Testis (tissue), 2 donors: ENCODE measurements at regions not wholly inside any gene's neighbourhood (a gene's known extent, or its start where the extent isn't known, plus 50 kb on each side); places are given as distances from the start of the nearest gene placed in this dataset.

ENCODE experiments used
- DNase-seq: peaks from one replicate; pipeline ENCODE4 v3.0.0-alpha.2; 2019
- H3K27ac ChIP-seq, 2 donors: fragments of 200-600 bp; sonication (generic); one replicate each; pipeline ENCODE4 v1.5.1; 2019
- H3K27me3 ChIP-seq: fragments of 200-600 bp; sonication (generic); one replicate; pipeline ENCODE4 v1.5.1; 2019
- H3K36me3 ChIP-seq: fragments of 200-600 bp; sonication (generic); one replicate; pipeline ENCODE4 v1.5.1; 2017; ENCODE audit warnings: low read depth; ENCODE audit errors: missing control alignments
- H3K4me1 ChIP-seq: fragments of 200-600 bp; sonication (generic); one replicate; pipeline ENCODE4 v1.5.1; 2019
- H3K4me3 ChIP-seq, 2 donors: fragments of 200-600 bp; sonication (generic); one replicate each; pipeline ENCODE4 v1.5.1; 2017 to 2019
- H3K9me3 ChIP-seq: fragments of 200-600 bp; sonication (generic); one replicate; pipeline ENCODE4 v1.5.1; 2017
- CTCF ChIP-seq, 3 experiments: fragments of 450-650 bp in 2 of 3; fragments of 200-600 bp in 1 of 3; sonication (generic) in 1 of 3; IDR thresholded peaks; one replicate each; pipeline ENCODE4 v1.5.1; 2016 to 2019; ENCODE audit warnings: antibody characterized with exemption in 3 of 3, mild to moderate bottlenecking in 2 of 3, moderate library complexity in 1 of 3
- POLR2A ChIP-seq: fragments of 450-650 bp; IDR thresholded peaks from one replicate; pipeline ENCODE4 v1.6.1; 2017; ENCODE audit warnings: antibody characterized with exemption, mild to moderate bottlenecking, moderate library complexity
- WGBS, 2 donors: methylation state at CpG; one replicate each; pipeline ENCODE4 v1.1.5; 2018; 5-methylcytosine and 5-hydroxymethylcytosine counted together
- intact Hi-C: fragments of 100-400 bp; cut with DNase I; formaldehyde crosslinking; loops from one replicate; pipeline ENCODE4 v1.15.1; 2023; ENCODE audit warnings: low total_unique reads

- no peak for DNase-seq
- no peaks in the 10 kb centered on the region for H3K9me3 ChIP-seq
- no peaks in the 10 kb centered on the region for H3K36me3 ChIP-seq
- H3K27ac ChIP-seq: no peak overlapping the region
- no peak overlapping the region for H3K4me3 ChIP-seq
- WGBS, 2 donors: 64 to 83% methylated on average over 2 of the region's 2 CpGs
- H3K27me3 ChIP-seq: no peaks in the 10 kb centered on the region
- TF ChIP-seq POLR2A: no peak
- no peak for TF ChIP-seq CTCF (IDR thresholded peaks at IDR 0.05)
- intact Hi-C loops: no loop called here
- no peaks in the 10 kb centered on the region for H3K4me1 ChIP-seq
Measured at GRCh38 chr6:156163311-156163710, 613.9 kb upstream of the ARID1B start.

DNA sequence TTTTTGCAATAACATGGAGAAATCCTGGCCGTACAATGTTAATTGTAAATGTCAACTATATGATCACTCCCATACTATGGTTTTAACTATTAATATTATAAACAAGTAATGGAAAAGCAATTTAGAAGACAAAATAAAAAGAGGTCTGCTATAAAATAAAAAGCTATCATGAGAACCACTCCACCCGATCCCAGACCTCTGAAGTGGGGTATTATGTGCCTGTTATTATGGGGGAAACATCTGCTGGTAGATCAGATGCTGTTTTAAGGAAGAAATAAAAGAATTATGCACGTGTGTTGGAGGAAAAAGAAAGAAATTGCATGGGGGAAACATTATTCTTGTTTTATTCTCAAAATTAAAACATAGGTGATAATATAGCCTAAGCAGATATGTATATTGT lies 615.7 kb upstream of the ARID1B start:
- Histone ChIP-seq H3K4me1 (no peaks in the 10 kb centered on the region), H3K4me3 (no peak overlapping the region), H3K27ac (no peak overlapping the region), H3K27me3 (no peaks in the 10 kb centered on the region), H3K36me3 (no peaks in the 10 kb centered on the region), H3K9me3 (no peaks in the 10 kb centered on the region)
- WGBS, 2 donors: 81 to 92% methylated on average over 3 of the region's 3 CpGs
- intact Hi-C loops: no loop called here
- no peak for DNase-seq
- TF ChIP-seq CTCF (IDR thresholded peaks at IDR 0.05): no peak
- no peak for TF ChIP-seq POLR2A

GRCh38 chr6:156160795-156161165 lies 616.4 kb upstream of the ARID1B start:
- WGBS, 2 donors: 69 to 79% methylated on average over 3 of the region's 3 CpGs
- Histone ChIP-seq H3K36me3 (no peaks in the 10 kb centered on the region), H3K27me3 (no peaks in the 10 kb centered on the region), H3K9me3 (no peaks in the 10 kb centered on the region), H3K4me1 (no peaks in the 10 kb centered on the region), H3K4me3 (no peak overlapping the region), H3K27ac (no peak overlapping the region)
- no peak for DNase-seq
- TF ChIP-seq CTCF (IDR thresholded peaks at IDR 0.05) (no peak), POLR2A (no peak)
- intact Hi-C loops: no loop called here

DNA sequence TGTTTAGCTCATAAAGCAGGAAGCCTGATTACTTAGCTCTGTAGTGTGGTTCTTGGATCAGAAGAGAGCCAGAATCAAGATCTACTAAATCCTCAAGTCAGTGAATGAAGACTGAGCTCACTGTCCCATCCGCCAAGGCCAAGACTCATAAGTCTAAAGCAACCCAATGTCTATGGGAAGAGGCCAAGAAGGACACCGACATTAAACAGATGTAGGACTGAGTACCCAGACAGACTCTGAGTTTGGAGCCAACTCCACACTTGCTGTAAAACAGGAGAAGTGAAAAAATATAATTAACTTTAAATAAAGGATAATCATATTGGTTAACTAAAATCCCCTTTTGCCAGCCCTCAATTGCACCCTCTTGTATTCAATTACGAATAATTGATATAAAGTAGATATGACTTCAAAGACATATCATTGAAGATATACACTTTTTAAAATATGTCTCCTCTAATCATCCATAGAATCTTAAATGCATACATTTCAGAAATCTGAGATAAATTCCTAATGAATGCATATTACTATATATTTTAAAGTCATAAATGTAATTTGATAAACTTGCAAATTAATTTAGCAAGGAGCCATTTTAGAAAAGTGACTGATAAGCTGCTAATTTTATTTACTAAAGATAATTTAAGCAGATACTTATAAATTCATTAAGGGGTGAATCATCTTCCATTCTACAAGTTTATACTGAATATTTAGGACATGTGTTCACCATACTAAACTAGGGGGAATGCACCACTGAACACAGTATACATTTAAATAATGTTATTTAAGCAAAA lies 617.0 kb upstream of the ARID1B start:
- intact Hi-C loops: no loop called here
- 92 to 93% methylated on average over 3 of the region's 3 CpGs for WGBS, 2 donors
- Histone ChIP-seq H3K36me3 (no peaks in the 10 kb centered on the region), H3K27me3 (no peaks in the 10 kb centered on the region), H3K27ac (no peak overlapping the region), H3K4me1 (no peaks in the 10 kb centered on the region), H3K4me3 (no peak overlapping the region), H3K9me3 (no peaks in the 10 kb centered on the region)
- TF ChIP-seq POLR2A: no peak
- no peak for TF ChIP-seq CTCF (IDR thresholded peaks at IDR 0.05)
- no peak for DNase-seq

DNA sequence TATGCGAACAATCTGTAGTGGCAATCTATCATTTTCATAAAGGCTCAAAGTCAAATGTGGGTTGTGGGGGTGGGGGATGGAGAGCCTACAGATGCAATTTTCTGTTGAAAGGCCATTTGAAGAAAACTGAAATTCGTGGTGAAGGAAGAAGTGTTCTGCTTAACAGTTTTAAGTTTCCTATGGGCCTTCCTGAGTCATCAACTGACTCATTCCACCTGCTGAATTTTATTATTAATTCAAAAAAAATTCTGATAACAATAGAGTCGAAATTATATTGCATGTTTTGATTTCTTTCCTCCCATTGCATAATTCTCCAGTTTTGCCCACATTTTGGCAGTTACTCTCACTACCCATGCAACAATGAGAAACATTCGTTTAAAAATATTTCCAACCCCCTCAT lies 622.3 kb upstream of the ARID1B start:
- Histone ChIP-seq H3K4me3 (no peak overlapping the region), H3K9me3 (no peaks in the 10 kb centered on the region), H3K27me3 (no peaks in the 10 kb centered on the region), H3K36me3 (no peaks in the 10 kb centered on the region), H3K4me1 (no peaks in the 10 kb centered on the region), H3K27ac (no peak overlapping the region)
- TF ChIP-seq CTCF (IDR thresholded peaks at IDR 0.05): no peak
- TF ChIP-seq POLR2A: no peak
- intact Hi-C loops: no loop called here
- no peak for DNase-seq
- 42 to 47% methylated on average over 4 of the region's 4 CpGs for WGBS, 2 donors
